ENCODE measurements at regions not wholly inside any gene's neighbourhood (a gene's known extent, or its start where the extent isn't known, plus 50 kb on each side); places are given as distances from the start of the nearest gene placed in this dataset.

GRCh38 chr1:40915581-40915980 lies 53.4 kb upstream of the CITED4 start:
- TF ChIP-seq CTCF (conservative IDR thresholded peaks at IDR 0.05; ENCODE audit: low read length) (no peak), EZH2phosphoT487 (IDR thresholded peaks at IDR 0.05; ENCODE audit: borderline replicate concordance, low read depth, low read length) (no peak)

All from OCI-LY7 (cell line).